Astrocyte (in vitro differentiated cells and primary cell): ENCODE measurements at regions not wholly inside any gene's neighbourhood (a gene's known extent, or its start where the extent isn't known, plus 50 kb on each side); places are given as distances from the start of the nearest gene placed in this dataset.

Experiments
- DNase-seq: peaks from one replicate; pipeline ENCODE4 v3.0.0-alpha.2; 2010; ENCODE audit warnings: low read depth
- FAIRE-seq: peaks from 2 replicates; lab custom pipeline; 2011; peaks lifted over from hg19 to GRCh38; lab: Jason Lieb, UNC
- H2AFZ ChIP-seq: 2 replicates; pipeline ENCODE4 v1.6.0; 2012; ENCODE audit warnings: low read depth, low read length, inconsistent platforms
- H3K27ac ChIP-seq: 2 replicates; pipeline ENCODE4 v1.5.1; 2011; ENCODE audit warnings: low read depth, low read length, inconsistent platforms
- H3K27me3 ChIP-seq: 2 replicates; pipeline ENCODE4 v1.6.0; 2011; ENCODE audit warnings: low read length, inconsistent platforms; ENCODE audit not compliant: insufficient read depth
- H3K36me3 ChIP-seq: 2 replicates; pipeline ENCODE4 v1.5.1; 2011; ENCODE audit warnings: low read length, inconsistent platforms; ENCODE audit not compliant: insufficient read depth
- H3K4me1 ChIP-seq: 2 replicates; pipeline ENCODE4 v1.5.1; 2011; ENCODE audit warnings: low read length, inconsistent platforms; ENCODE audit not compliant: insufficient read depth
- H3K4me2 ChIP-seq: 2 replicates; pipeline ENCODE4 v1.6.0; 2012; ENCODE audit warnings: low read length, inconsistent platforms
- H3K4me3 ChIP-seq: 2 replicates; pipeline ENCODE4 v1.5.1; 2011; ENCODE audit warnings: low read depth, mild to moderate bottlenecking, low read length, inconsistent platforms; ENCODE audit not compliant: insufficient read depth
- H3K79me2 ChIP-seq: 2 replicates; pipeline ENCODE4 v1.6.0; 2012; ENCODE audit warnings: mild to moderate bottlenecking, low read length, inconsistent platforms; ENCODE audit not compliant: insufficient read depth
- H3K9ac ChIP-seq: 2 replicates; pipeline ENCODE4 v1.6.0; 2012; ENCODE audit warnings: mild to moderate bottlenecking, low read length, inconsistent platforms
- H3K9me3 ChIP-seq: 2 replicates; pipeline ENCODE4 v1.5.1; 2012; ENCODE audit warnings: low read depth, mild to moderate bottlenecking, low read length, inconsistent platforms; ENCODE audit not compliant: insufficient read depth
- H4K20me1 ChIP-seq: 2 replicates; pipeline ENCODE4 v1.6.0; 2012; ENCODE audit warnings: low read length, inconsistent platforms; ENCODE audit not compliant: insufficient read depth
- H3K27ac Mint-ChIP-seq: one replicate; pipeline ENCODE4 v1.8.0; 2021; ENCODE audit warnings: mild to moderate bottlenecking, mixed read lengths; ENCODE audit not compliant: unreplicated experiment
- H3K27me3 Mint-ChIP-seq: one replicate; pipeline ENCODE4 v1.8.0; 2021; ENCODE audit warnings: low read depth, mixed read lengths; ENCODE audit not compliant: unreplicated experiment
- H3K36me3 Mint-ChIP-seq: one replicate; pipeline ENCODE4 v1.8.0; 2021; ENCODE audit warnings: low read depth, mixed read lengths; ENCODE audit not compliant: unreplicated experiment
- H3K4me1 Mint-ChIP-seq: one replicate; pipeline ENCODE4 v1.8.0; 2021; ENCODE audit warnings: low read depth, mixed read lengths; ENCODE audit not compliant: unreplicated experiment
- H3K4me3 Mint-ChIP-seq: one replicate; pipeline ENCODE4 v1.8.0; 2021; ENCODE audit warnings: mild to moderate bottlenecking, moderate library complexity, mixed read lengths; ENCODE audit not compliant: unreplicated experiment
- H3K9me3 Mint-ChIP-seq: one replicate; pipeline ENCODE4 v1.8.0; 2021; ENCODE audit warnings: mild to moderate bottlenecking, mixed read lengths; ENCODE audit not compliant: unreplicated experiment
- CTCF ChIP-seq: IDR thresholded peaks from 2 replicates; pipeline ENCODE4 v1.5.1; 2011; ENCODE audit warnings: low read depth, mild to moderate bottlenecking, inconsistent platforms, low read length, moderate library complexity; ENCODE audit not compliant: insufficient read depth
- EZH2 ChIP-seq: IDR thresholded peaks from 2 replicates; pipeline ENCODE4 v1.6.1; 2012; ENCODE audit warnings: mild to moderate bottlenecking, low read length, inconsistent platforms; ENCODE audit not compliant: insufficient read depth

- Histone ChIP-seq H3K4me1 (no peaks in the 10 kb centered on the region), H3K4me3 (no peak overlapping the region), H3K9ac (no peak overlapping the region), H3K4me2 (no peak overlapping the region), H4K20me1 (no peaks in the 10 kb centered on the region), H3K36me3 (no peaks in the 10 kb centered on the region), H3K9me3 (no peaks in the 10 kb centered on the region), H3K79me2 (no peaks in the 10 kb centered on the region), H2AFZ (no peak overlapping the region), H3K27ac (no peak overlapping the region), H3K27me3 (no peaks in the 10 kb centered on the region)
- no peaks in the 10 kb centered on the region for H3K9me3 Mint-ChIP-seq
- H3K27ac Mint-ChIP-seq: no peak overlapping the region
- peaks cover 34% of the 10 kb centered on the region for H3K27me3 Mint-ChIP-seq
- H3K36me3 Mint-ChIP-seq: peaks cover 2% of the 10 kb centered on the region
- H3K4me3 Mint-ChIP-seq: no peak overlapping the region
- FAIRE-seq (no peak), DNase-seq (no peak)
- TF ChIP-seq CTCF: no peak
- no peak for TF ChIP-seq EZH2
- peaks cover 3% of the 10 kb centered on the region for H3K4me1 Mint-ChIP-seq
Measured at GRCh38 chr20:24812373-24812772, 136.7 kb upstream of the CST7 start.

DNA sequence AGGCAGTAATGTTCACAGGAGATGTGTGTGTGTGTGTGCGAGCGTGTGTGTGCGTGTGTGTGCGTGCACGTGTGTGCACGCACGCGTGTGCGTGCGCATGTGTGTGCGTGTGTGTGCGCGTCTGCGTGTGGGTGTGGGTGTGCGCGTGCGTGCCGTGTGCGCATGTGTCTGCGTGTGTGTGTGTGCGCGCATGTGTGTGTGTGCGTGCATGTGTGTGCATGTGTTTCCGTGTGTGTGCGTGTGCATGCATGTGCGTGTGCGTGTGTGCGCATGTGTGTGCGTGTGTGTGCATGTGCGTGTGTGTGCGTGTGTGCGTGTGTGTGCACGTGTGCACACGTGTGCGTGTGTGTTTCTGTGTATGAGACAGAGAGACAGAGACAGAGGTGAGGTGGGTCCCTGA is 136.0 kb upstream of the CST7 start:
- H3K4me2 ChIP-seq: no peak overlapping the region
- no peak overlapping the region for H3K27ac ChIP-seq
- FAIRE-seq (no peak), DNase-seq (no peak)
- no peaks in the 10 kb centered on the region for H3K27me3 ChIP-seq
- no peaks in the 10 kb centered on the region for H3K36me3 ChIP-seq
- no peaks in the 10 kb centered on the region for H4K20me1 ChIP-seq
- no peak overlapping the region for H3K4me3 ChIP-seq
- H3K79me2 ChIP-seq: no peaks in the 10 kb centered on the region
- H3K36me3 Mint-ChIP-seq: peaks cover 2% of the 10 kb centered on the region
- H3K9me3 ChIP-seq: no peaks in the 10 kb centered on the region
- H3K27ac Mint-ChIP-seq: no peak overlapping the region
- H2AFZ ChIP-seq: no peak overlapping the region
- no peaks in the 10 kb centered on the region for H3K4me1 ChIP-seq
- no peaks in the 10 kb centered on the region for H3K9me3 Mint-ChIP-seq
- H3K4me1 Mint-ChIP-seq: peaks cover 3% of the 10 kb centered on the region
- H3K9ac ChIP-seq: no peak overlapping the region
- no peak overlapping the region for H3K4me3 Mint-ChIP-seq
- TF ChIP-seq EZH2 (no peak), CTCF (no peak)
- H3K27me3 Mint-ChIP-seq: peaks cover 36% of the 10 kb centered on the region

DNA sequence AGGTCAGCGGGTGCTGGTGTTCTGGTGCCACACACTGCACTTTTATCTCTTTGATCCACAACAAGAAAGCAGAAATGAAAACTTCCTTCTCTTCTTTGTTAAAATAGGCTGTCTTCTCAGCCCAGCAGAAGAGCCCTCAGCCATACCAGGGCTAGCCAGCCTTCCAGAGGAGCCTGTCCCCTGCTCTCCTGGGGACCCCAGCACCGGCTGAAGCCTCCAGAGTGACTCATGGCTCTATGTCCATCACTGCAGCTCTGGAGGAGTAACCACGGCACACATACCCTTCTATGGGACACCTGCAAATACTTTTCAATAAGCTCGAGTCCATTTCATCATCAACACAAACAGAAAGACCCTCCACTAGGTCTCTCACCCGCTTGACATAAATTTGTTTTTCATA is 135.6 kb upstream of the CST7 start:
- Histone ChIP-seq H2AFZ (no peak overlapping the region), H4K20me1 (no peaks in the 10 kb centered on the region), H3K36me3 (no peaks in the 10 kb centered on the region), H3K9ac (no peak overlapping the region), H3K4me1 (no peaks in the 10 kb centered on the region), H3K27me3 (no peaks in the 10 kb centered on the region), H3K27ac (no peak overlapping the region), H3K4me3 (no peak overlapping the region), H3K79me2 (no peaks in the 10 kb centered on the region), H3K4me2 (no peak overlapping the region), H3K9me3 (no peaks in the 10 kb centered on the region)
- no peak for TF ChIP-seq CTCF
- no peak for TF ChIP-seq EZH2
- Mint-ChIP-seq H3K27ac (peak overlapping the region; percentile 23), H3K36me3 (peaks cover 2% of the 10 kb centered on the region), H3K27me3 (peaks cover 33% of the 10 kb centered on the region), H3K9me3 (no peaks in the 10 kb centered on the region), H3K4me1 (peaks cover 3% of the 10 kb centered on the region), H3K4me3 (no peak overlapping the region)
- FAIRE-seq (no peak), DNase-seq (no peak)
